ENCODE measurements at regions not wholly inside any gene's neighbourhood (a gene's known extent, or its start where the extent isn't known, plus 50 kb on each side); places are given as distances from the start of the nearest gene placed in this dataset.

GRCh38 chr7:33701189-33701740 is 204.1 kb upstream of the BMPER start:
- Histone ChIP-seq H3K9me3 (ENCODE audit: low read length) (no peaks in the 10 kb centered on the region), H3K27ac (ENCODE audit: extremely low read length, insufficient read depth, low read length) (no peak overlapping the region), H3K36me3 (replicated peaks in 1 of 2; ENCODE audit: control insufficient read depth in 1 of 2, insufficient read depth in 2 of 2, low read length in 2 of 2) (no peaks in the 10 kb centered on the region), H3K4me1 (ENCODE audit: insufficient read depth, low read length) (peaks cover 72% of the 10 kb centered on the region), H3K4me2 (ENCODE audit: low read depth, low read length) (no peak overlapping the region), H2AFZ (ENCODE audit: low read length) (no peak overlapping the region), H3K79me2 (ENCODE audit: insufficient read depth, low read length) (no peaks in the 10 kb centered on the region), H3K9ac (ENCODE audit: insufficient read depth, low read depth, low read length) (no peak overlapping the region), H3K4me3 (replicated peaks in 1 of 3; ENCODE audit: insufficient read depth in 1 of 3, low read depth in 2 of 3, low read length in 3 of 3) (no peak overlapping the region), H4K20me1 (ENCODE audit: insufficient read depth, low read length) (no peaks in the 10 kb centered on the region), H3K27me3 (ENCODE audit: control insufficient read depth in 1 of 2, insufficient read depth in 2 of 2, low read length in 2 of 2) (no peaks in the 10 kb centered on the region)
- intact Hi-C loops (cut with micrococcal nuclease; ENCODE audit: unreplicated experiment) (no loop called here), in situ Hi-C loops (cut with HindIII; ENCODE audit: extremely low pct_ligation_motif_present, low pct_unique_long_range_greater_than_20kb) (loop anchor here (25.0 kb wide), 1 partner anchor 514 kb away; no protein-coding TSS in a partner anchor)
- BruUV-seq (replicated peaks): no TSS peak
- ChIA-PET CTCF (ENCODE audit: low intra/inter-chr PET ratio, low total read pairs) (no interaction called here), POLR2A (no interaction called here)
- ATAC-seq: no peak
- no peak for DNase-seq (ENCODE audit: low spot score)
- TF ChIP-seq STAT6 (CRISPR knock-in tag; IDR thresholded peaks at IDR 0.05; ENCODE audit: borderline replicate concordance) (no peak), CREB1 (IDR thresholded peaks at IDR 0.05) (no peak), CREB1 (CRISPR knock-in tag; IDR thresholded peaks at IDR 0.05) (no peak), ZNF556 (CRISPR knock-in tag; IDR thresholded peaks at IDR 0.05; ENCODE audit: borderline replicate concordance) (no peak), RERE (CRISPR knock-in tag; IDR thresholded peaks at IDR 0.05; ENCODE audit: low read depth) (no peak), NRL (CRISPR knock-in tag; IDR thresholded peaks at IDR 0.05; ENCODE audit: borderline replicate concordance) (no peak), ZNF7 (CRISPR knock-in tag; IDR thresholded peaks at IDR 0.05) (no peak), ZNF564 (CRISPR knock-in tag; IDR thresholded peaks at IDR 0.05) (no peak), KDM1A (CRISPR knock-in tag; IDR thresholded peaks at IDR 0.05) (no peak), RCOR2 (CRISPR knock-in tag; IDR thresholded peaks at IDR 0.05) (no peak), RFXANK (CRISPR knock-in tag; IDR thresholded peaks at IDR 0.05) (no peak), ZFP41 (CRISPR knock-in tag; IDR thresholded peaks at IDR 0.05; ENCODE audit: borderline replicate concordance) (no peak), ZNF577 (CRISPR knock-in tag; IDR thresholded peaks at IDR 0.05; ENCODE audit: borderline replicate concordance, low read depth) (no peak), ZSCAN25 (CRISPR knock-in tag; IDR thresholded peaks at IDR 0.05) (no peak), ZNF468 (CRISPR knock-in tag; IDR thresholded peaks at IDR 0.05) (no peak), ZNF18 (CRISPR knock-in tag; IDR thresholded peaks at IDR 0.05; ENCODE audit: insufficient replicate concordance) (no peak)
- no peak for FAIRE-seq
- WGBS (ENCODE audit: low lambda C conversion rate): 80% methylated on average over 7 of the region's 7 CpGs

Data from HepG2 (cell line).